GM12872 (cell line): ENCODE measurements at regions not wholly inside any gene's neighbourhood (a gene's known extent, or its start where the extent isn't known, plus 50 kb on each side); places are given as distances from the start of the nearest gene placed in this dataset.

Source experiments
- CTCF ChIP-seq: IDR thresholded peaks from 3 replicates; pipeline ENCODE4 v1.5.1; 2011; ENCODE audit warnings: low read depth, mild to moderate bottlenecking, low read length, moderate library complexity; ENCODE audit not compliant: insufficient read depth

DNA sequence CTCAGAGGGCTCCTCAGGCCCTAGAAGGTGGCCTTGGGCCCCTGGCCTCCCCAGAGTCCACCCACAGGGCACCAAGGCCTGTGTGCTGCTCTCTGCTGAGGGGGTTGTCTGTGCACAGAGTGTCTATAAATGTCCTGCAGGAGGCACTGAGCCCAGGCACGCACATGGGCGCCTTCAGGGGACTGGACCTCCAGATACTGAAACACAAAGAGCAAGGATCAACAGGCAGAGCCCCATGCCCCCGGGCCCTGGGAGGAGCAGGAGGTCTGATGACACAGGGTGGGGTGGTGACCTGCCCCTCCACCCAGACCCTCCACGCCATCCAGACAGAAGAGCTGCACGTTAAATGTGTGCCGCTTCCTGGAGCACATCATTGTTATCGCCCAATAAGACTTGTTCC is 64.6 kb upstream of the SIMC1 start:
- TF ChIP-seq CTCF, result no peak

GRCh38 chr5:176174345-176175025 is 63.7 kb upstream of the SIMC1 start:
- TF ChIP-seq CTCF, result no peak

- no peak for TF ChIP-seq CTCF
These were observed 62.9 kb upstream of the SIMC1 start for GRCh38 chr5:176175101-176175852.

DNA sequence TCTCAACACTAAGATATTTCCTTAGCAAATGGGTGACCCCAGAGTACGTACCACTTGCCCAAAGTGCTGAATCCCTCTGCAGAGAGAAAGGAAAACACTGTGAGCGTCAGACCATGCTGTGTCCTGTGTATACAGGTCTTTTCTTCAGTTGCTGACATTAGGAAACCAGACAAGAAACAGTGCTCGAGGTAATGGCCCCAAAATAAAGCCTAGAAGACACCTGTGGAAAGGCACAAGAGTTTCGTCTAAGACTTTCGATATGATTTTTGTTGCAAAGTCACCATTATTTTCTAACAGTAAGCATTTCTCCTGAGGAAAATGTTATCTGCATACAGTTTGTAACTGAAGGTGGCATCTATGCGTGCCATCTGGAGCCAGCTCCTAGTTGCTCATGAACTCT is 62.0 kb upstream of the SIMC1 start:
- no peak for TF ChIP-seq CTCF

- 0 out of 3 replicates have a peak, but pooled peaks have one; percentile 12 for TF ChIP-seq CTCF
These were observed 59.4 kb upstream of the SIMC1 start for GRCh38 chr5:176178789-176179188.

- no peak for TF ChIP-seq CTCF
These were observed 57.9 kb upstream of the SIMC1 start for GRCh38 chr5:176180339-176180738.

- no peak for TF ChIP-seq CTCF
These were observed 57.4 kb upstream of the SIMC1 start for GRCh38 chr5:176180781-176181180.
